ENCODE measurements at regions not wholly inside any gene's neighbourhood (a gene's known extent, or its start where the extent isn't known, plus 50 kb on each side); places are given as distances from the start of the nearest gene placed in this dataset.

DNA sequence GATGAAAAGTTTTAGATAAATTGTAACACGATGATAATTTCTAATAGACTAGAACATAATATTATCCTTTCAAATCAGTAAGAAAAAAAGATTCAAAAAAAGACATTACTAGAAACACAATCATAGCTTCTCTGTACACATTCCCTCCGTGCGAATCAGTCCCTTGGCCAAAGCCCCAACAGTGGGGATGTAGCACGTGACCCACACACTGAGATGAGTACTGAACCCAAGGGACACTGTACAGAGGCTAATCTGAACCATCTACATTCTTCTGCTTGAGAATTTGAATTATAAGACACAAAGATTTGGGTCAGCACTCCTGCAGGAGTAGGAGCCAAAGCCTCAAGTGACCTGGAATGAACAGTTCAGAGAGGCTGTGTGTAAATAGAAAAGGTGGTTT is 353.7 kb downstream of the INSC start (continued):
- TF ChIP-seq, protein P1, sequence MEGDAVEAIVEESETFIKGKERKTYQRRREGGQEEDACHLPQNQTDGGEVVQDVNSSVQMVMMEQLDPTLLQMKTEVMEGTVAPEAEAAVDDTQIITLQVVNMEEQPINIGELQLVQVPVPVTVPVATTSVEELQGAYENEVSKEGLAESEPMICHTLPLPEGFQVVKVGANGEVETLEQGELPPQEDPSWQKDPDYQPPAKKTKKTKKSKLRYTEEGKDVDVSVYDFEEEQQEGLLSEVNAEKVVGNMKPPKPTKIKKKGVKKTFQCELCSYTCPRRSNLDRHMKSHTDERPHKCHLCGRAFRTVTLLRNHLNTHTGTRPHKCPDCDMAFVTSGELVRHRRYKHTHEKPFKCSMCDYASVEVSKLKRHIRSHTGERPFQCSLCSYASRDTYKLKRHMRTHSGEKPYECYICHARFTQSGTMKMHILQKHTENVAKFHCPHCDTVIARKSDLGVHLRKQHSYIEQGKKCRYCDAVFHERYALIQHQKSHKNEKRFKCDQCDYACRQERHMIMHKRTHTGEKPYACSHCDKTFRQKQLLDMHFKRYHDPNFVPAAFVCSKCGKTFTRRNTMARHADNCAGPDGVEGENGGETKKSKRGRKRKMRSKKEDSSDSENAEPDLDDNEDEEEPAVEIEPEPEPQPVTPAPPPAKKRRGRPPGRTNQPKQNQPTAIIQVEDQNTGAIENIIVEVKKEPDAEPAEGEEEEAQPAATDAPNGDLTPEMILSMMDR (IDR thresholded peaks at IDR 0.05 in 2 of 3, conservative IDR thresholded peaks at IDR 0.05 in 1 of 3; ENCODE audit: borderline replicate concordance in 1 of 3, insufficient read depth in 1 of 3, low read depth in 2 of 3, low read length in 2 of 3) = no peak
- TF ChIP-seq JUND (IDR thresholded peaks at IDR 0.05) (no peak), RAD21 (IDR thresholded peaks at IDR 0.05; ENCODE audit: low read depth) (no peak), POLR2A (IDR thresholded peaks at IDR 0.05; ENCODE audit: borderline replicate concordance, extremely low read depth, insufficient read depth, insufficient read length) (no peak), SIN3A (IDR thresholded peaks at IDR 0.05; ENCODE audit: low read depth) (no peak)
- TF ChIP-seq, protein P2, sequence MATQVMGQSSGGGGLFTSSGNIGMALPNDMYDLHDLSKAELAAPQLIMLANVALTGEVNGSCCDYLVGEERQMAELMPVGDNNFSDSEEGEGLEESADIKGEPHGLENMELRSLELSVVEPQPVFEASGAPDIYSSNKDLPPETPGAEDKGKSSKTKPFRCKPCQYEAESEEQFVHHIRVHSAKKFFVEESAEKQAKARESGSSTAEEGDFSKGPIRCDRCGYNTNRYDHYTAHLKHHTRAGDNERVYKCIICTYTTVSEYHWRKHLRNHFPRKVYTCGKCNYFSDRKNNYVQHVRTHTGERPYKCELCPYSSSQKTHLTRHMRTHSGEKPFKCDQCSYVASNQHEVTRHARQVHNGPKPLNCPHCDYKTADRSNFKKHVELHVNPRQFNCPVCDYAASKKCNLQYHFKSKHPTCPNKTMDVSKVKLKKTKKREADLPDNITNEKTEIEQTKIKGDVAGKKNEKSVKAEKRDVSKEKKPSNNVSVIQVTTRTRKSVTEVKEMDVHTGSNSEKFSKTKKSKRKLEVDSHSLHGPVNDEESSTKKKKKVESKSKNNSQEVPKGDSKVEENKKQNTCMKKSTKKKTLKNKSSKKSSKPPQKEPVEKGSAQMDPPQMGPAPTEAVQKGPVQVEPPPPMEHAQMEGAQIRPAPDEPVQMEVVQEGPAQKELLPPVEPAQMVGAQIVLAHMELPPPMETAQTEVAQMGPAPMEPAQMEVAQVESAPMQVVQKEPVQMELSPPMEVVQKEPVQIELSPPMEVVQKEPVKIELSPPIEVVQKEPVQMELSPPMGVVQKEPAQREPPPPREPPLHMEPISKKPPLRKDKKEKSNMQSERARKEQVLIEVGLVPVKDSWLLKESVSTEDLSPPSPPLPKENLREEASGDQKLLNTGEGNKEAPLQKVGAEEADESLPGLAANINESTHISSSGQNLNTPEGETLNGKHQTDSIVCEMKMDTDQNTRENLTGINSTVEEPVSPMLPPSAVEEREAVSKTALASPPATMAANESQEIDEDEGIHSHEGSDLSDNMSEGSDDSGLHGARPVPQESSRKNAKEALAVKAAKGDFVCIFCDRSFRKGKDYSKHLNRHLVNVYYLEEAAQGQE (IDR thresholded peaks at IDR 0.05; ENCODE audit: low read depth) = no peak

DNA sequence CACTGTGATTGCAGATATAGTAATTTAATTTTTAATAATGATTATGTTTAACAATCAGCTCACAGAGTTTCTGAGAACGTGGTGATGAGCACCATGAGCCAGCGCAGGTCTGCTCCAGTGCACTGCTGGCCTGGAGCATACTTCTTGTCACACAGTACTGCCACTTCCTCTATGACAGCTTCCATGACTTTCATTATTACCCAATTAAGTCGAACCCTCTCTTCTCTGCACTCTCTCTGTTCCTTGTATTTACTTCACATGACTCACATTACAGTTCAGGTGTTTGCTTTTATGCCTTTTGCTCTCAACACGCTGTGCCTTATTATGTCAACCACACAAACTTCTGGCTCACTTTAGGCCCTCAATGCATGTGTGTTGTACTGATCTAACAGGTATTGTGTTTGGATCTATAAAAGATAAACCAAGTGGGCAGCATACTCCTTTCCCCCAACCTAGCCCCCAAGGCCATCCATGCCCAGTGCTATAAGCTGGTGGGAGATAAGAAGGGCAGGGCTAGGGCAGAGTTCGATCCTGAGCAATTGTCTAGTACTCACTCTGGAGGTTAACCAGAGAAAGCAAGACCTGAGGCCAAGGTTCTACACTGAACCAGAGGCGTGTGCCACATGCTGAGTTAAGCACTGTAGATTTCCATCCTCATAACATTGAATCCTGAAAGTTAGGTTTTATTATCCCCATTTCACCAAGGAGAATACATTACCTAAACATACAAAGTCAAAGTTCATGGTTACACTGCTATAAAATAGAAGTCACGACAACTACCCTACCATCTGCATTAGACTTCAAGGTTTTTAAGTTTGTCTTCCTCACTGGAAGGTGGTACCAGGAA is 356.5 kb downstream of the INSC start:
- BruUV-seq (replicated peaks) = no TSS peak
- Histone ChIP-seq H3K9me2 (ENCODE audit: insufficient read depth) (no peaks in the 10 kb centered on the region), H4K20me1 (ENCODE audit: insufficient read depth) (no peaks in the 10 kb centered on the region), H3K9me3 (ENCODE audit: control insufficient read depth in 1 of 2, insufficient read depth in 1 of 2, low read depth in 1 of 2, low read length in 2 of 2) (no peaks in the 10 kb centered on the region), H3K4me1 (ENCODE audit: control insufficient read depth in 1 of 2, insufficient read depth in 2 of 2, low read length in 2 of 2) (no peaks in the 10 kb centered on the region), H3K4me3 (replicated peaks in 1 of 2; ENCODE audit: low read depth in 1 of 2, low read length in 2 of 2) (no peak overlapping the region), H2AFZ (ENCODE audit: low read depth, low read length, poor library complexity, severe bottlenecking) (no peak overlapping the region), H3K27me3 (ENCODE audit: insufficient read depth, low read length) (peaks cover 21% of the 10 kb centered on the region), H3K27ac (ENCODE audit: low read depth, low read length) (no peak overlapping the region), H3K4me2 (ENCODE audit: low read length) (no peak overlapping the region), H3K79me2 (ENCODE audit: insufficient read depth, low read length) (no peaks in the 10 kb centered on the region), H3K9ac (ENCODE audit: low read length) (no peak overlapping the region), H3K36me3 (ENCODE audit: control insufficient read depth in 1 of 2, insufficient read depth in 2 of 2, low read length in 2 of 2) (no peaks in the 10 kb centered on the region)
- POLR2A ChIA-PET = no interaction called here
- DNase-seq (ENCODE audit: low read depth, low spot score) (no peak), ATAC-seq (no peak)
- RAD21 ChIA-PET (ENCODE audit: low non-redundant PET in 1 of 2, low total read pairs in 2 of 2, uncharacterized antibody in 2 of 2, unreplicated experiment in 2 of 2) = no interaction called here
- CTCF ChIA-PET = no interaction called here
- intact Hi-C loops (cut with micrococcal nuclease) = no loop called here
- TF ChIP-seq, protein P1 (IDR thresholded peaks at IDR 0.05 in 2 of 3, conservative IDR thresholded peaks at IDR 0.05 in 1 of 3; ENCODE audit: borderline replicate concordance in 1 of 3, insufficient read depth in 1 of 3, low read depth in 2 of 3, low read length in 2 of 3) = no peak
- TF ChIP-seq, protein P2 (IDR thresholded peaks at IDR 0.05; ENCODE audit: low read depth) = no peak
- TF ChIP-seq EGR1 (IDR thresholded peaks at IDR 0.05; ENCODE audit: low read depth) = no peak
- no peak for TF ChIP-seq SRF (IDR thresholded peaks at IDR 0.05; ENCODE audit: low read depth)
- TF ChIP-seq YY1 (IDR thresholded peaks at IDR 0.05; ENCODE audit: extremely low read depth, insufficient replicate concordance, low read depth, low read length) = no peak
- TF ChIP-seq POLR2AphosphoS5 (IDR thresholded peaks at IDR 0.05; ENCODE audit: low read depth, low read length) = no peak
- no peak for TF ChIP-seq ZFX (IDR thresholded peaks at IDR 0.05)
- no peak for TF ChIP-seq POLR2A (IDR thresholded peaks at IDR 0.05; ENCODE audit: borderline replicate concordance, extremely low read depth, insufficient read depth, insufficient read length)

Measured in HCT116 (cell line).